Endothelial cell of umbilical vein (primary cell): ENCODE measurements at regions not wholly inside any gene's neighbourhood (a gene's known extent, or its start where the extent isn't known, plus 50 kb on each side); places are given as distances from the start of the nearest gene placed in this dataset.

Experiments
- BruUV-seq: library from RNA; stranded (reverse); fragments of 400-500 nt; replicated peaks from 2 replicates; lab custom pipeline; 2021; lab: Mats Ljungman, UMichigan
- CTCF ChIA-PET: fragments of 300-600, 350-600 bp; sonication (Branson Sonifier 250); formaldehyde crosslinking; loops from one replicate; lab custom pipeline; 2021; ENCODE audit warnings: antibody characterized with exemption, inconsistent platforms; lab: Charles Lee
- POLR2A ChIA-PET: fragments of 300-600, 350-600 bp; sonication (Branson Sonifier 250); formaldehyde crosslinking; loops from one replicate; lab custom pipeline; 2021; ENCODE audit warnings: antibody characterized with exemption, inconsistent platforms; lab: Charles Lee
- DNase-seq: peaks from one replicate; pipeline ENCODE4 v3.0.0-alpha.2; 2011; ENCODE audit warnings: low read depth, low spot score
- FAIRE-seq: peaks from 2 replicates; lab custom pipeline; 2011; peaks lifted over from hg19 to GRCh38; lab: Jason Lieb, UNC
- H2AFZ ChIP-seq: 2 replicates; pipeline ENCODE4 v1.6.0; 2012; ENCODE audit warnings: low read depth, low read length, control low read depth, inconsistent platforms
- H3K27ac ChIP-seq: 2 replicates; pipeline ENCODE4 v1.5.1; 2011; ENCODE audit warnings: low read depth, mild to moderate bottlenecking, control low read depth, low read length, moderate library complexity; ENCODE audit not compliant: insufficient read depth
- H3K27me3 ChIP-seq, 2 experiments: 2 replicates each; pipeline versions ENCODE4 v1.6.0 to v1.6.1; 2011; ENCODE audit warnings: low read length in 2 of 2, mixed read lengths in 1 of 2; ENCODE audit not compliant: control insufficient read depth in 2 of 2, insufficient read depth in 2 of 2
- H3K36me3 ChIP-seq, 2 experiments: 2 replicates in 1 of 2; 3 replicates in 1 of 2; pipeline ENCODE4 v1.5.1; 2011; ENCODE audit warnings: low read length in 2 of 2, mild to moderate bottlenecking in 1 of 2, moderate library complexity in 1 of 2; ENCODE audit not compliant: control insufficient read depth in 2 of 2, insufficient read depth in 2 of 2; ENCODE audit errors: extremely low read depth in 1 of 2
- H3K4me1 ChIP-seq: 3 replicates; pipeline ENCODE4 v1.5.1; 2011; ENCODE audit warnings: mild to moderate bottlenecking, low read length; ENCODE audit not compliant: control insufficient read depth, insufficient read depth; ENCODE audit errors: extremely low read depth
- H3K4me2 ChIP-seq: 2 replicates; pipeline ENCODE4 v1.6.1; 2011; ENCODE audit warnings: low read length, control low read depth, mixed read lengths; ENCODE audit not compliant: insufficient read depth
- H3K4me3 ChIP-seq, 3 experiments: fragments of 200-600 bp in 1 of 3; sonication (generic), shearing (Covaris generic) in 1 of 3; replicated peaks in 1 of 3; 2 replicates each; pipeline ENCODE4 v1.5.1; 2011 to 2016; ENCODE audit warnings: control low read depth in 3 of 3, low read length in 3 of 3, mild to moderate bottlenecking in 2 of 3, inconsistent platforms in 1 of 3, low read depth in 1 of 3, moderate library complexity in 1 of 3; ENCODE audit not compliant: insufficient read depth in 1 of 3
- H3K79me2 ChIP-seq: 2 replicates; pipeline ENCODE4 v1.6.0; 2012; ENCODE audit warnings: low read length, inconsistent platforms; ENCODE audit not compliant: control insufficient read depth, insufficient read depth
- H3K9ac ChIP-seq: replicated peaks from 2 replicates; pipeline ENCODE3; 2011; ENCODE audit warnings: low read length, control low read depth; ENCODE audit not compliant: insufficient read depth; ENCODE audit errors: extremely low read depth
- H3K9me1 ChIP-seq: replicated peaks from 3 replicates; pipeline ENCODE4 v1.6.0; 2011; ENCODE audit warnings: mild to moderate bottlenecking, low read length; ENCODE audit not compliant: control insufficient read depth, insufficient read depth; ENCODE audit errors: extremely low read depth
- H3K9me3 ChIP-seq: replicated peaks from 2 replicates; pipeline ENCODE4 v1.5.1; 2012; ENCODE audit warnings: low read length, inconsistent platforms; ENCODE audit not compliant: control insufficient read depth, insufficient read depth
- H4K20me1 ChIP-seq: replicated peaks from 2 replicates; pipeline ENCODE3; 2011; ENCODE audit warnings: mild to moderate bottlenecking, low read length; ENCODE audit not compliant: control insufficient read depth, insufficient read depth; ENCODE audit errors: extremely low read depth
- CTCF ChIP-seq, 2 donors: IDR thresholded peaks; 1 replicate in 1 of 2; 2 replicates in 1 of 2; pipeline ENCODE4 v1.5.1; 2011; ENCODE audit warnings: low read length in 2 of 2, mild to moderate bottlenecking in 2 of 2, moderate library complexity in 2 of 2, control low read depth in 1 of 2, inconsistent platforms in 1 of 2, low read depth in 1 of 2; ENCODE audit not compliant: insufficient read depth in 1 of 2; ENCODE audit errors: extremely low read depth in 1 of 2
- EZH2 ChIP-seq: IDR thresholded peaks from 2 replicates; pipeline ENCODE4 v1.6.1; 2012; ENCODE audit warnings: borderline replicate concordance, low read depth, mild to moderate bottlenecking, moderate library complexity, low read length, inconsistent platforms; ENCODE audit not compliant: severe bottlenecking
- FOS ChIP-seq: IDR thresholded peaks from 2 replicates; pipeline ENCODE4 v1.6.1; 2011; ENCODE audit warnings: mild to moderate bottlenecking, low read length, moderate library complexity, borderline replicate concordance; ENCODE audit not compliant: insufficient read depth
- GATA2 ChIP-seq: IDR thresholded peaks from 2 replicates; pipeline ENCODE4 v1.7.0; 2011; ENCODE audit warnings: low read depth, mild to moderate bottlenecking, moderate library complexity, mixed read lengths, low read length; ENCODE audit not compliant: insufficient read length, insufficient read depth
- JUN ChIP-seq: IDR thresholded peaks from 2 replicates; pipeline ENCODE4 v1.6.1; 2011; ENCODE audit warnings: borderline replicate concordance, low read depth; ENCODE audit not compliant: insufficient read length, insufficient read depth
- MYC ChIP-seq: IDR thresholded peaks from one replicate; pipeline ENCODE4 v1.6.1; 2011; ENCODE audit warnings: mild to moderate bottlenecking, low read depth, low read length
- POLR2A ChIP-seq: IDR thresholded peaks from 2 replicates; pipeline ENCODE4 v1.6.1; 2012; ENCODE audit warnings: low read depth, mild to moderate bottlenecking, control low read depth, low read length
- POLR2AphosphoS5 ChIP-seq: IDR thresholded peaks from 2 replicates; pipeline ENCODE4 v1.6.1; 2012; ENCODE audit warnings: low read depth, mild to moderate bottlenecking, control low read depth, low read length, moderate library complexity; ENCODE audit not compliant: insufficient read depth
- dilution Hi-C: fragments of 300-500 bp; cut with MboI; formaldehyde crosslinking; loops from one replicate; pipeline ENCODE4 v1.15.0; 2019; ENCODE audit warnings: low sequenced_read_pairs; ENCODE audit not compliant: extremely low pct_ligation_motif_present
- intact Hi-C: fragments of 100-400 bp; cut with micrococcal nuclease; formaldehyde crosslinking; loops from one replicate; pipeline ENCODE4 v1.10.0; 2022
- TF ChIP-seq, protein P1 (sequence below): IDR thresholded peaks from 2 replicates; pipeline ENCODE4 v1.6.1; 2011; ENCODE audit not compliant: insufficient read depth, insufficient read length

- Histone ChIP-seq H3K4me1 (no peaks in the 10 kb centered on the region), H3K9me3 (peaks cover 2% of the 10 kb centered on the region), H2AFZ (no peak overlapping the region), H3K9ac (no peak overlapping the region), H3K9me1 (no peaks in the 10 kb centered on the region), H3K4me2 (no peak overlapping the region), H3K4me3 (no peak overlapping the region), H4K20me1 (no peaks in the 10 kb centered on the region), H3K27me3 (no peaks in the 10 kb centered on the region), H3K79me2 (no peaks in the 10 kb centered on the region), H3K36me3 (no peaks in the 10 kb centered on the region), H3K27ac (no peak overlapping the region)
- BruUV-seq: no TSS peak
- TF ChIP-seq FOS: no peak
- FAIRE-seq: no peak
- dilution Hi-C loops: no loop called here
- DNase-seq: no peak
- intact Hi-C loops: no loop called here
- CTCF ChIA-PET: no interaction called here
- POLR2A ChIA-PET: no interaction called here
Measured at GRCh38 chr2:81976998-81977397, 1672.4 kb upstream of the LRRTM1 start.

- ChIA-PET POLR2A (no interaction called here), CTCF (no interaction called here)
- TF ChIP-seq EZH2 (no peak), POLR2AphosphoS5 (no peak), MYC (no peak), GATA2 (no peak), CTCF (IDR thresholded peaks at IDR 0.05; ENCODE audit: extremely low read depth in 1 of 2, insufficient read depth in 1 of 2, low read depth in 1 of 2, low read length in 2 of 2) (no peak), FOS (no peak), JUN (no peak), POLR2A (no peak)
- TF ChIP-seq, protein P1, sequence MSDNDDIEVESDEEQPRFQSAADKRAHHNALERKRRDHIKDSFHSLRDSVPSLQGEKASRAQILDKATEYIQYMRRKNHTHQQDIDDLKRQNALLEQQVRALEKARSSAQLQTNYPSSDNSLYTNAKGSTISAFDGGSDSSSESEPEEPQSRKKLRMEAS: no peak
- Histone ChIP-seq H3K4me3 (no peak overlapping the region), H3K9me3 (no peaks in the 10 kb centered on the region), H3K27me3 (no peaks in the 10 kb centered on the region), H4K20me1 (no peaks in the 10 kb centered on the region), H3K36me3 (no peaks in the 10 kb centered on the region), H3K9ac (no peak overlapping the region), H3K79me2 (no peaks in the 10 kb centered on the region), H2AFZ (no peak overlapping the region), H3K27ac (no peak overlapping the region), H3K4me1 (no peaks in the 10 kb centered on the region), H3K4me2 (no peak overlapping the region), H3K9me1 (no peaks in the 10 kb centered on the region)
- DNase-seq (no peak), FAIRE-seq (no peak)
- dilution Hi-C loops: no loop called here
- intact Hi-C loops: no loop called here
- BruUV-seq: no TSS peak
Measured at GRCh38 chr2:81974216-81974615, 1669.7 kb upstream of the LRRTM1 start.
